ENCODE measurements at regions not wholly inside any gene's neighbourhood (a gene's known extent, or its start where the extent isn't known, plus 50 kb on each side); places are given as distances from the start of the nearest gene placed in this dataset.

- TF ChIP-seq CTCF (IDR thresholded peaks at IDR 0.05) (no peak), POLR2A (IDR thresholded peaks at IDR 0.05) (no peak)
These were observed 314.7 kb upstream of the PRDM1 start for GRCh38 chr6:105771313-105771970.
